HCT116 (cell line): ENCODE measurements at regions not wholly inside any gene's neighbourhood (a gene's known extent, or its start where the extent isn't known, plus 50 kb on each side); places are given as distances from the start of the nearest gene placed in this dataset.

Experiments used
- ATAC-seq: fragments of 200-7000 bp; cut with Tn5 transposase; 2 replicates; pipeline ENCODE4 v1.9.1; 2020; ENCODE audit warnings: mild to moderate bottlenecking, moderate library complexity
- BruUV-seq: library from RNA; stranded (reverse); fragments of 400-500 nt; replicated peaks from 2 replicates; lab custom pipeline; 2021; lab: Mats Ljungman, UMichigan
- CTCF ChIA-PET: fragments of 300-600 bp; sonication (Branson Sonifier 250); formaldehyde crosslinking; loops from one replicate; lab custom pipeline; 2021; ENCODE audit warnings: antibody characterized with exemption; lab: Charles Lee
- POLR2A ChIA-PET: fragments of 300-600, 350-600 bp; sonication (Branson Sonifier 250); formaldehyde crosslinking; loops from one replicate; lab custom pipeline; 2021; ENCODE audit warnings: antibody characterized with exemption; lab: Charles Lee
- RAD21 ChIA-PET, 2 experiments: fragments of 300-600 bp; sonication (Branson Sonifier 250); formaldehyde crosslinking; loops; one replicate each; lab custom pipeline; 2023; ENCODE audit warnings: low total read pairs in 2 of 2; ENCODE audit not compliant: uncharacterized antibody in 2 of 2, unreplicated experiment in 2 of 2, low non-redundant PET in 1 of 2; lab: Charles Lee
- DNase-seq: peaks from one replicate; pipeline ENCODE4 v3.0.0-alpha.2; 2010; ENCODE audit warnings: low read depth, low spot score
- H2AFZ ChIP-seq: fragments of 200-600 bp; shearing (Covaris generic), sonication (generic); 2 replicates; pipeline ENCODE4 v1.6.1; 2017; ENCODE audit warnings: low read depth, mixed run types, mixed read lengths, antibody characterized with exemption, low read length; ENCODE audit not compliant: poor library complexity, severe bottlenecking
- H3K27ac ChIP-seq: 2 replicates; pipeline ENCODE4 v1.5.1; 2012; ENCODE audit warnings: low read depth, low read length
- H3K27me3 ChIP-seq: fragments of 200-600 bp; sonication (generic); 2 replicates; pipeline ENCODE4 v1.6.1; 2016; ENCODE audit warnings: mixed run types, low read length, mixed read lengths; ENCODE audit not compliant: insufficient read depth
- H3K36me3 ChIP-seq, 2 experiments: fragments of 200-500 bp in 1 of 2; fragments of 200-600 bp in 1 of 2; sonication (Bioruptor generic) in 1 of 2; sonication (generic) in 1 of 2; 2 replicates each; pipeline versions ENCODE4 v1.5.1 to v1.6.1; 2014 to 2016; ENCODE audit warnings: low read length in 2 of 2, inconsistent platforms in 1 of 2, mixed read lengths in 1 of 2, mixed run types in 1 of 2; ENCODE audit not compliant: insufficient read depth in 2 of 2, control insufficient read depth in 1 of 2
- H3K4me1 ChIP-seq, 2 experiments: fragments of 200-600 bp in 1 of 2; sonication (generic) in 1 of 2; 2 replicates each; pipeline versions ENCODE4 v1.5.1 to v1.6.1; 2012 to 2017; ENCODE audit warnings: low read length in 2 of 2, inconsistent platforms in 1 of 2, mild to moderate bottlenecking in 1 of 2, mixed read lengths in 1 of 2, mixed run types in 1 of 2, moderate library complexity in 1 of 2; ENCODE audit not compliant: insufficient read depth in 2 of 2, control insufficient read depth in 1 of 2
- H3K4me2 ChIP-seq: fragments of 200-600 bp; sonication (generic); 2 replicates; pipeline ENCODE4 v1.6.1; 2017; ENCODE audit warnings: mixed run types, low read length, mixed read lengths
- H3K4me3 ChIP-seq, 2 experiments: fragments of 200-600 bp in 1 of 2; sonication (generic) in 1 of 2; replicated peaks in 1 of 2; 2 replicates each; pipeline ENCODE4 v1.5.1; 2011 to 2016; ENCODE audit warnings: low read length in 2 of 2, control low read depth in 1 of 2, low read depth in 1 of 2, mild to moderate bottlenecking in 1 of 2, mixed read lengths in 1 of 2, mixed run types in 1 of 2
- H3K79me2 ChIP-seq: fragments of 200-600 bp; sonication (generic); 2 replicates; pipeline ENCODE4 v1.6.1; 2017; ENCODE audit warnings: mild to moderate bottlenecking, mixed run types, low read length, moderate library complexity, mixed read lengths; ENCODE audit not compliant: insufficient read depth
- H3K9ac ChIP-seq: fragments of 200-600 bp; sonication (generic); 2 replicates; pipeline ENCODE4 v1.6.1; 2016; ENCODE audit warnings: low read length, mixed read lengths
- H3K9me2 ChIP-seq: fragments of 200-600 bp; sonication (generic), shearing (Covaris generic); 2 replicates; pipeline ENCODE4 v1.6.1; 2017; ENCODE audit warnings: mixed run types, mild to moderate bottlenecking, moderate library complexity; ENCODE audit not compliant: insufficient read depth
- H3K9me3 ChIP-seq, 2 experiments: fragments of 200-500 bp in 1 of 2; fragments of 200-600 bp in 1 of 2; sonication (Bioruptor generic) in 1 of 2; sonication (generic) in 1 of 2; 2 replicates each; pipeline ENCODE4 v1.6.1; 2014 to 2017; ENCODE audit warnings: low read length in 2 of 2, mixed read lengths in 2 of 2, inconsistent platforms in 1 of 2, low read depth in 1 of 2, mild to moderate bottlenecking in 1 of 2, mixed run types in 1 of 2, moderate library complexity in 1 of 2; ENCODE audit not compliant: control insufficient read depth in 1 of 2, insufficient read depth in 1 of 2
- H4K20me1 ChIP-seq: fragments of 200-600 bp; sonication (generic), shearing (Covaris generic); 2 replicates; pipeline ENCODE4 v1.6.1; 2017; ENCODE audit warnings: mixed run types, mild to moderate bottlenecking, moderate library complexity; ENCODE audit not compliant: insufficient read depth
- ATF3 ChIP-seq: IDR thresholded peaks from 2 replicates; pipeline ENCODE4 v1.6.1; 2012
- CBX3 ChIP-seq: IDR thresholded peaks from 2 replicates; pipeline ENCODE4 v1.6.1; 2012; ENCODE audit warnings: low read depth
- CEBPB ChIP-seq: IDR thresholded peaks from 2 replicates; pipeline ENCODE4 v1.6.1; 2012; ENCODE audit warnings: low read depth
- CTCF ChIP-seq, 3 experiments: fragments of 200-600 bp in 1 of 3; sonication (generic) in 1 of 3; IDR thresholded peaks in 2 of 3; conservative IDR thresholded peaks in 1 of 3; 2 replicates each; pipeline ENCODE4 v1.5.1; 2012 to 2017; ENCODE audit warnings: low read depth in 2 of 3, low read length in 2 of 3, antibody characterized with exemption in 1 of 3, borderline replicate concordance in 1 of 3, control low read depth in 1 of 3, mild to moderate bottlenecking in 1 of 3, mixed read lengths in 1 of 3, mixed run types in 1 of 3, moderate library complexity in 1 of 3; ENCODE audit not compliant: insufficient read depth in 1 of 3
- ELF1 ChIP-seq: IDR thresholded peaks from 2 replicates; pipeline ENCODE4 v1.6.1; 2012; ENCODE audit warnings: low read depth, borderline replicate concordance
- JUND ChIP-seq: IDR thresholded peaks from 2 replicates; pipeline ENCODE4 v1.6.1; 2012
- POLR2AphosphoS5 ChIP-seq: IDR thresholded peaks from 2 replicates; pipeline ENCODE4 v1.6.1; 2011; ENCODE audit warnings: mild to moderate bottlenecking, low read depth, low read length, moderate library complexity
- REST ChIP-seq: IDR thresholded peaks from 2 replicates; pipeline ENCODE4 v1.6.1; 2012; ENCODE audit warnings: low read depth
- SIN3A ChIP-seq: IDR thresholded peaks from 2 replicates; pipeline ENCODE4 v1.6.1; 2012; ENCODE audit warnings: low read depth
- SP1 ChIP-seq: IDR thresholded peaks from 2 replicates; pipeline ENCODE4 v1.6.1; 2012; ENCODE audit warnings: low read depth
- YY1 ChIP-seq: IDR thresholded peaks from 2 replicates; pipeline ENCODE4 v1.6.1; 2011; ENCODE audit warnings: low read length, low read depth, moderate library complexity, mild to moderate bottlenecking; ENCODE audit not compliant: insufficient replicate concordance; ENCODE audit errors: extremely low read depth
- ZBTB33 ChIP-seq: IDR thresholded peaks from 2 replicates; pipeline ENCODE4 v1.6.1; 2011; ENCODE audit warnings: mild to moderate bottlenecking, low read length, moderate library complexity; ENCODE audit not compliant: insufficient replicate concordance; ENCODE audit errors: extremely low read depth
- ZFX ChIP-seq: fragments of 450-650 bp; IDR thresholded peaks from 2 replicates; pipeline ENCODE4 v1.6.1; 2017
- ZNF274 ChIP-seq: fragments of 200-500 bp; sonication (Bioruptor generic); IDR thresholded peaks from 2 replicates; pipeline ENCODE4 v1.6.1; 2014; ENCODE audit warnings: mild to moderate bottlenecking, low read depth, low read length, inconsistent platforms
- intact Hi-C: fragments of 100-400 bp; cut with micrococcal nuclease; formaldehyde crosslinking; loops from 2 replicates; pipeline ENCODE4 v1.10.0; 2022

GRCh38 chr2:240208631-240209211 is 68.3 kb upstream of the OTOS start:
- no peaks in the 10 kb centered on the region for H3K79me2 ChIP-seq
- peaks cover 0 to 9% of the 10 kb centered on the region in 2 experiments; a peak in 1 of 4 replicates for H3K4me1 ChIP-seq
- no peak overlapping the region for H3K4me2 ChIP-seq
- no peak overlapping the region for H2AFZ ChIP-seq
- no peaks in the 10 kb centered on the region; the same call in 1 of the 2 replicates for H3K27me3 ChIP-seq
- ATAC-seq (no peak), DNase-seq (no peak)
- no peaks in the 10 kb centered on the region for H4K20me1 ChIP-seq
- POLR2A ChIA-PET, result no interaction called here
- TF ChIP-seq ELF1 (no peak), REST (no peak), ATF3 (no peak), CTCF (IDR thresholded peaks at IDR 0.05 in 2 of 3, conservative IDR thresholded peaks at IDR 0.05 in 1 of 3; ENCODE audit: borderline replicate concordance in 1 of 3, insufficient read depth in 1 of 3, low read depth in 2 of 3, low read length in 2 of 3) (no peak), ZBTB33 (no peak), POLR2AphosphoS5 (no peak), SIN3A (no peak), CEBPB (no peak), CBX3 (no peak), JUND (no peak), ZFX (no peak), YY1 (no peak), ZNF274 (no peak), SP1 (no peak)
- no peak overlapping the region for H3K4me3 ChIP-seq
- BruUV-seq, result no TSS peak
- no peak overlapping the region for H3K27ac ChIP-seq
- H3K9me3 ChIP-seq, result no peaks in the 10 kb centered on the region; a peak in 1 of 4 replicates
- CTCF ChIA-PET, result no interaction called here
- no peaks in the 10 kb centered on the region for H3K36me3 ChIP-seq
- no peaks in the 10 kb centered on the region for H3K9me2 ChIP-seq
- no peak overlapping the region for H3K9ac ChIP-seq
- RAD21 ChIA-PET, result no interaction called here
- intact Hi-C loops, result no loop called here
